Adrenal gland (tissue), 5 donors: ENCODE measurements at regions not wholly inside any gene's neighbourhood (a gene's known extent, or its start where the extent isn't known, plus 50 kb on each side); places are given as distances from the start of the nearest gene placed in this dataset.

Experiments
- CTCF ChIP-seq, 6 experiments: fragments of 450-650 bp in 4 of 6; fragments of 200-600 bp in 2 of 6; sonication (generic) in 1 of 6; IDR thresholded peaks; 1 replicate in 5 of 6; 2 replicates in 1 of 6; pipeline versions ENCODE4 v1.5.1 to v1.8.0; 2016 to 2021; ENCODE audit warnings: antibody characterized with exemption in 6 of 6, mild to moderate bottlenecking in 2 of 6, moderate library complexity in 1 of 6
- POLR2A ChIP-seq, 2 donors: fragments of 450-650 bp; IDR thresholded peaks; one replicate each; pipeline ENCODE4 v1.6.1; 2017; ENCODE audit warnings: antibody characterized with exemption in 2 of 2, mild to moderate bottlenecking in 2 of 2, moderate library complexity in 1 of 2
- donor health status: DM: no; HTN: no; CAD: no.

GRCh38 chr12:58727521-58727920 lies 192.8 kb downstream of the LRIG3 start:
- TF ChIP-seq CTCF (IDR thresholded peaks at IDR 0.05) (no peak), POLR2A (IDR thresholded peaks at IDR 0.05) (no peak)
